ENCODE measurements at regions not wholly inside any gene's neighbourhood (a gene's known extent, or its start where the extent isn't known, plus 50 kb on each side); places are given as distances from the start of the nearest gene placed in this dataset.

GRCh38 chr22:48850658-48851287 is 976.9 kb downstream of the BRD1 start:
- no peak for TF ChIP-seq EZH2 (IDR thresholded peaks at IDR 0.05; ENCODE audit: borderline replicate concordance, insufficient read depth, low read depth, low read length, poor library complexity, severe bottlenecking)
- TF ChIP-seq CTCF (IDR thresholded peaks at IDR 0.05), result no peak
- Histone ChIP-seq H3K36me3 (replicated peaks in 1 of 2; ENCODE audit: control extremely low read depth in 1 of 2, control insufficient read depth in 1 of 2, extremely low read depth in 1 of 2, insufficient read depth in 2 of 2, low read length in 1 of 2) (no peaks in the 10 kb centered on the region), H3K4me3 (ENCODE audit: control extremely low read depth in 1 of 5, extremely low read depth in 1 of 5, insufficient read depth in 1 of 5, low read depth in 2 of 5, low read length in 4 of 5) (no peak overlapping the region), H3K9me3 (ENCODE audit: control extremely low read depth in 1 of 3, control insufficient read depth in 2 of 3, insufficient read depth in 1 of 3, low read length in 2 of 3) (peaks cover 0 to 5% (median 0%) of the 10 kb centered on the region in 3 donors), H3K4me2 (replicated peaks; ENCODE audit: low read depth, low read length, poor library complexity, severe bottlenecking) (no peak overlapping the region), H3K27me3 (replicated peaks in 1 of 4; ENCODE audit: control extremely low read depth in 1 of 4, control insufficient read depth in 3 of 4, insufficient read depth in 4 of 4, low read length in 3 of 4) (no peaks in the 10 kb centered on the region), H2AFZ (ENCODE audit: insufficient read depth, low read depth, low read length, poor library complexity, severe bottlenecking) (no peak overlapping the region), H3K4me1 (ENCODE audit: control insufficient read depth in 2 of 2, insufficient read depth in 2 of 2, low read length in 2 of 2) (no peaks in the 10 kb centered on the region), H4K20me1 (ENCODE audit: control insufficient read depth, insufficient read depth, low read length, poor library complexity, severe bottlenecking) (no peaks in the 10 kb centered on the region), H3K79me2 (ENCODE audit: control insufficient read depth, insufficient read depth, low read length) (no peaks in the 10 kb centered on the region), H3K27ac (ENCODE audit: low read length in 2 of 2) (no peak overlapping the region), H3K9ac (ENCODE audit: low read length) (no peak overlapping the region)
- no peaks in the 10 kb centered on the region for H3K4me1 Mint-ChIP-seq
- CTCF ChIA-PET, result no interaction called here
- H3K27ac Mint-ChIP-seq, result no peak overlapping the region
- DNase-seq (no peak), ATAC-seq (ENCODE audit: low read depth) (no peak)
- H3K4me3 Mint-ChIP-seq, result no peak overlapping the region
- no peaks in the 10 kb centered on the region for H3K27me3 Mint-ChIP-seq
- 83% methylated on average over 13 of the region's 16 CpGs for WGBS (ENCODE audit: insufficient coverage)
- no peaks in the 10 kb centered on the region for H3K9me3 Mint-ChIP-seq (ENCODE audit: insufficient read depth)
- POLR2A ChIA-PET, result no interaction called here
- intact Hi-C loops (cut with micrococcal nuclease), result no loop called here

- Histone ChIP-seq H4K20me1 (ENCODE audit: control insufficient read depth, insufficient read depth, low read length, poor library complexity, severe bottlenecking) (no peaks in the 10 kb centered on the region), H3K4me2 (replicated peaks; ENCODE audit: low read depth, low read length, poor library complexity, severe bottlenecking) (no peak overlapping the region), H3K9me3 (ENCODE audit: control extremely low read depth in 1 of 3, control insufficient read depth in 2 of 3, insufficient read depth in 1 of 3, low read length in 2 of 3) (peaks cover 0 to 5% (median 0%) of the 10 kb centered on the region in 3 donors), H3K4me3 (ENCODE audit: control extremely low read depth in 1 of 5, extremely low read depth in 1 of 5, insufficient read depth in 1 of 5, low read depth in 2 of 5, low read length in 4 of 5) (no peak overlapping the region), H3K36me3 (replicated peaks in 1 of 2; ENCODE audit: control extremely low read depth in 1 of 2, control insufficient read depth in 1 of 2, extremely low read depth in 1 of 2, insufficient read depth in 2 of 2, low read length in 1 of 2) (no peaks in the 10 kb centered on the region), H2AFZ (ENCODE audit: insufficient read depth, low read depth, low read length, poor library complexity, severe bottlenecking) (no peak overlapping the region), H3K4me1 (ENCODE audit: control insufficient read depth in 2 of 2, insufficient read depth in 2 of 2, low read length in 2 of 2) (no peaks in the 10 kb centered on the region), H3K9ac (ENCODE audit: low read length) (no peak overlapping the region), H3K27ac (ENCODE audit: low read length in 2 of 2) (no peak overlapping the region), H3K27me3 (replicated peaks in 1 of 4; ENCODE audit: control extremely low read depth in 1 of 4, control insufficient read depth in 3 of 4, insufficient read depth in 4 of 4, low read length in 3 of 4) (no peaks in the 10 kb centered on the region), H3K79me2 (ENCODE audit: control insufficient read depth, insufficient read depth, low read length) (no peaks in the 10 kb centered on the region)
- intact Hi-C loops (cut with micrococcal nuclease), result no loop called here
- ATAC-seq (ENCODE audit: low read depth) (no peak), DNase-seq (no peak)
- Mint-ChIP-seq H3K27ac (no peak overlapping the region), H3K4me1 (no peaks in the 10 kb centered on the region), H3K27me3 (no peaks in the 10 kb centered on the region), H3K4me3 (no peak overlapping the region), H3K9me3 (ENCODE audit: insufficient read depth) (no peaks in the 10 kb centered on the region)
- POLR2A ChIA-PET, result no interaction called here
- CTCF ChIA-PET, result no interaction called here
- TF ChIP-seq CTCF (IDR thresholded peaks at IDR 0.05) (no peak), EZH2 (IDR thresholded peaks at IDR 0.05; ENCODE audit: borderline replicate concordance, insufficient read depth, low read depth, low read length, poor library complexity, severe bottlenecking) (no peak)
- 93% methylated on average over 9 of the region's 13 CpGs for WGBS (ENCODE audit: insufficient coverage)
These were observed 977.6 kb downstream of the BRD1 start for GRCh38 chr22:48849963-48850657.
